GM18867 (cell line): ENCODE measurements at regions not wholly inside any gene's neighbourhood (a gene's known extent, or its start where the extent isn't known, plus 50 kb on each side); places are given as distances from the start of the nearest gene placed in this dataset.
"Not testable (repeated sequence)": the region's sequence is repeated elsewhere in the genome, so short reads cannot be mapped to it uniquely, and the experiment has no call there.

Experiments used
- ATAC-seq: cut with Tn5 transposase; IDR thresholded peaks from one replicate; pipeline ENCODE4 v1.9.1; 2021; ENCODE audit warnings: mild to moderate bottlenecking, moderate library complexity; ENCODE audit not compliant: unreplicated experiment

GRCh38 chr14:53430870-53431269 lies 277.7 kb upstream of the DDHD1 start:
- no peak for ATAC-seq

GRCh38 chr14:53412819-53413675 lies 259.9 kb upstream of the DDHD1 start:
- no peak for ATAC-seq

DNA sequence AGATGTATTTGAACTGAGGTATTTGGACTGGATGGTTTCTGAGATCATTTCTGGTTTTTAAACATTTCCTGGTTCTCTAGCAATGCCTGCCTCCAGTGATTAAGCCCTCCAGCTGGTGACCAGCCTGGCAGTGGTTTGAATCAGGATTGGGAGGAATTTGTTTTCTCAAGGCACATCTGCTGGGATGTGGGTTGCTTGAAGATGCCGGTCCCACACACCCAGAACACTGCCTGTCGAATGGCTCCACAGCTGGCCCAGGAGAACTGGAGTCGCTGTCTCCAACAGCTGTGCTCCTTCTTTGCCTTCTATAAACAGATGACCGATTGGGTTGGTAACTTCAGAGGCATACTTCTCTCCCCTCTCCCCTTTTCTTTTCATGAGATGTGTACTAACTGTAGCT lies 258.0 kb upstream of the DDHD1 start:
- ATAC-seq: no peak

GRCh38 chr14:53409969-53410368 lies 256.8 kb upstream of the DDHD1 start:
- ATAC-seq: no peak

- no peak for ATAC-seq
Observed at GRCh38 chr14:53409289-53409688, 256.2 kb upstream of the DDHD1 start.

DNA sequence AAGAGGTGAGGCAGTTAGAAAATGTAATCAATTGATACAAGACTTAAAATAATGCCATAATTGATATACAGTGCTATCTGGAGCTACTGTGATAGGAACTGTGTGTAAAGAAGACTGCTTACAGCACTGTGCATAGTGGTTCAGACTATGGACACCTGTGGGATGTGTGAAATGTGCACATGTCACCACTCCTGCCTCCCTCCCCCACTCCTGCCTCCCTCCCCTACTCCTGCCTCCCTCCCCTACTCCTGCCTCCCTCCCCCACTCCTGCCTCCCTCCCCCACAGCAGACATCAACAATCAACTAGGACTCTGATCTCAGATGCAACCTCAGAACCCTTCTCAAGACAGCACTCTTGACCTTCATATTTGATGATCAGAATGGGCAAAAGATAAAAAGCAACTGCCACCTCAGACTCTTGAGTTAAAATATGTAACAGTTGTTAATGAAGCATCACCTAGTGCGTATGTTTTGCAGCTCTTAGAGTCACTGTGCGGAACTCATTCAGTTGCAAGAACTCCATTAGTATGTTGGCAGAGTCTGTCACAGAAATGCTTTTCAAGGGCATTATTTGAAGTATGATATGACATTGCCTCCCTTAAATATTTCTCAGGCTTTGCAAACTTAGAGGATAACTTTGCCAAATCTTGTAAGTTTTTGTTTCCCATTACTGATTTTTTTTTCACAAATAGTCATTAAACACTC lies 255.2 kb upstream of the DDHD1 start:
- no peak for ATAC-seq

DNA sequence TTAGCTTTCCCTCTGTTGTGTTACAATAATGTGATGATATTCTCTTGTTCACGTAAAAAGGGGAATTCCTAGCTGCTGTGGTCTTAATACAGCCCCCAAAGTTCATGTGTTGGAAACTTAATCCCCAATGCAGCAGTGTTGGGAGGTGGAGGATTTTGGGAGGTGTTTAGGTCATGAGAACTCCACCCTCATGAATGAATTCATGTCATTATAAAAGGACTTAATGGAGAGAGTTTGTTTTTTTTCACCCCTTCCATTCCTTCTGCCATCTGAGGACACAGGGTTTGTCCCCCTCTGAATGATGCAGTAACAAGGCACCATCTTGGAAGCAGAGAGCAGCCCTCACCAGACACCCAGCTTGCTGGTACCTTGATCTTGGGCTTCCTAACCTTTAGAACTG lies 253.4 kb upstream of the DDHD1 start:
- ATAC-seq: no peak

- no peak for ATAC-seq
Observed at GRCh38 chr14:53401646-53402045, 248.5 kb upstream of the DDHD1 start.

DNA sequence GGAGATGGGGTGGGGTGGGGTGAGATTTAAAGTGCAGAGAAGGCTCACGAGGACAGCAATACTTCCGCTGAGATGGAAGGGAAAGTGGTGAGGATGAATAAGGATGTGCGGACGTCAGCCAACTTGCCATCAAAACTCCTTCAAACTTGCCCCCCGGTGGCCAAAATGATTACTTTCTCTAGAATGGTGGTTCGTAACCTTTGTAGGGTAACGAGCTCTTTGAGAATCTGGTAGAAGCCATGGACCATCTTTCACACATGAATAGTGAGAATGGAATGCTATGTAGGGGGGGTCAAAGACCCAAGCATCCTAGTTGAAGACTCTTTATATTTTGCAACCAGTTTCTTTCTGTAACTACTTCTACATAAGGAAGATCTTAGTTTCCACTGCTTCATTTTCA lies 245.9 kb upstream of the DDHD1 start:
- no peak for ATAC-seq

DNA sequence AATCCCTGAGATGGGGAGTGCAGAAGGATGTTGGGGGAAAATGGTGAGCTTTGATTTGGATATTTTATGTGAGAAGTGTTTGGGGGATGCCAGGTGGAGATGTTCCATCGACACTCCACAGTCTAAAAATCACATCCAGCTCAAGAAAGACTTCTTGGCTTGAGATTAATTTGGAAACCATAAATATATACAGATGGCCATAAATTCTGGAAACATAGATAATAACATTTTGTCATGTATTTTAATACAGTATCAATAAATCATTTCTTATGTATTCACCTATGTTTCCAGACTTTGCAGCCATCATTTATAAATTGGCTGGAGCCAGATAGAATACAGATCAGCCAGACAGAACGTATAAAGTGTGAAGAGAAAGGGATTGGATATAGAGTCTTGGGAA lies 245.5 kb upstream of the DDHD1 start:
- no peak for ATAC-seq

DNA sequence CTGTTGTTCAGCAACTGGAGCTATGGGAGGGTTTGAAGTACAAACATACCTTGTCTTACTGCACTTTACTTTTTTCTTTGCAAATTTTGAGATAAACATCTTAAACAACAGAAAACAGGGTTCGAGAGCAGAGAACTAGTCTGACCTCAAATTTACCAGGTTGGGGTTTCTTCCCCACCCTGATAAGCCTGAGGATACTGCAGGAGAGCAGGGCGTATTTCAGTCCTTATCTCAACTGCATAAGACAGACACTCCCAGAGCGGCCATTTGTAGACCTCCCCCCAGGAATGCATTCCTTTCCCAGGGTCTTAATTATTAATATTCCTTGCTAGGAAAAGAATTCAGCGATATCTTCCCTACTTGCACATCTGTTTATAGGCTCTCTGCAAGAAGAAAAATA lies 242.1 kb upstream of the DDHD1 start:
- not testable (repeated sequence) for ATAC-seq

- no peak for ATAC-seq
Observed at GRCh38 chr14:53391631-53392285, 238.6 kb upstream of the DDHD1 start.

GRCh38 chr14:53391156-53391555 lies 238.0 kb upstream of the DDHD1 start:
- ATAC-seq: no peak

DNA sequence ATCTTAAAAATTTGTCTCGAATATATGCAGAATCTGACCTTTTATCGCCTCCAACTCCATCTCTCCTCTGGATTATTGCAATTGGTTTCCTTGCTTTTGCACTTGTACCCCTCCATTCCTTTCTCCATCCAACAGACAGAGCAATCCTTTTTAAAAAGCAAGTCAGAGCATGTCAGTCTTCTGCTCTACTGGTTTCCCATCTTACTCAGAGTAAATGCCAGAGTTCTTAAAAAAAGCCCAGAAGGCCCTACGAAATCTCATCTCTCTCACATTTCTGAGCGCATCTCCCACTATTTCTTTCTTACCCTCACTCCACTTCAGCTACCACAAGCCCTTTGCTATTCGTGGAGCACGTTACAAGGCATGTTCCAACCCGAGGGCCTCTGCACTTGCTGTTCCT lies 236.9 kb upstream of the DDHD1 start:
- ATAC-seq: no peak

GRCh38 chr14:53389202-53389601 lies 236.1 kb upstream of the DDHD1 start:
- ATAC-seq: no peak

DNA sequence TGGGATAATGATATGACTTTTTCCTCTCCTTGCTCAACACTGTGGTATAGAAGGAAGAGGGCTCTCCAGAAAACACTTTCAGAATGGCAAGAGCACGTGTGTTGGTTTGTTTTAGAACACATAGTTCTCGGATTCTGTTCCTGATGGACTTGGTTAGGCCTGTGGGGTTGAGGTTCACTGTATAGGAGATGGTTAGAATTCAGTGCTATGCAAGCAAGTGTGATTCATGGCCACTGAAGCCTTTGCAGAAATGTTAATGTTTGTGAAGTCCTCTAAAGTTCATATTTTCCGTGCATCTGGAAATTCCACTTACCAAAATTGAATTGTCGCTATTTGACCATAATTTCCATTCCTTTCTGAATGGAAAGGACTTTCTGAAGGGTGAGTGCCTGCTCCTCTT lies 233.2 kb upstream of the DDHD1 start:
- no peak for ATAC-seq

DNA sequence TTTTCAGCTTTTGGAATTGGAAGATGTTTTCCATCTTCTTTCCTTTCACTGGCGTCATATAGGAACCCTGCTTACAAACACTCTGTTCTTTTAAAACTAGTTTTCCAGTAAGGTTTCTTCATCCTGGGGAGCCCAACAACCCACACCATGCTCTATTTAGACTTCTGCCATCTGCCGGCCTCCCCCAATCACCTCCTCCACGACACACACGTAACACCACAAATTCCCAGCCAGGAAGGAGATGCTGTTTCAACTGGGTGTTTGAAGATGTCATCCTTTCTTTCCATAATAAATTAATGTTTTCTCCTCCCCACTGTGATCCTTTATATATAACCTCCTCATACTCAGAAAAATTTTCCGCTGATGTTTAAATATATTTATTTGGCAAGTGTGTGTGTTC lies 231.4 kb upstream of the DDHD1 start:
- ATAC-seq: no peak

GRCh38 chr14:53384073-53384472 lies 230.9 kb upstream of the DDHD1 start:
- ATAC-seq: no peak

DNA sequence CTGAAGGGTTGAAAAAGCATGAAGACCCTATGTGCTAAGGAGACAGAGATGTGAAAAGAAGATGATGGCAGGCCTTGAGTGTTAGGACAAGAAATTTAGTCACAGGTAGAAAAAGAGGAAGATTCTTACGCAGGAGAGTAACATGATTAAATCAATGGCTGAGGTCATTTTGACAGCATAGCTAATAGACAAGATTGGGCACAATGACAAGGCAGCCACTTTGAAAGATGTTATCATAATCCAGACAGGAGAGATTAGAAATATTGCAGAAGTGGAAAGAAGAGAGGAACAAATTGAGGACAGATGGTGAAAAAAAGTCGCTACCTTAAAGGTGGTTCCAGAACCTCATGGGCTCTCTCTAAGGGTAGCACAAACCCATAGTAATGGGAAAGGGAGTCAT lies 228.8 kb upstream of the DDHD1 start:
- ATAC-seq: no peak

DNA sequence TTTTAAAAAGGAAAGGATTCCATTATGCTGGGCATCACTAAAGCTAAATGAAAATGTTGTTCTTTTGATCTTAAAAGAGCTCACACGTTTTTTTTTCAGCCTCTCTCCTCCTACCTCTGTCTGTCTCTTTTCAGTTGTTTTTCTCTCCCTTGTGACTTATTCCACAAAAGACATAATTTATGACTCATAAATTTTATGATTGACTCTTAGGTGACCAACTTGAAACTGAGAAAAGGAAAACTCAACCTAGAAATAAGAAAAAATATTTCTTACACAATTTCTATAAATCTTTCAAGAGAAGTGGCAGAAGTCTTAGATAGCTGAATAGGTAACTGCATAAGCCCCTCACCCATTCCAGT lies 227.7 kb upstream of the DDHD1 start:
- no peak for ATAC-seq

- ATAC-seq: no peak
Observed at GRCh38 chr14:53380052-53380866, 227.1 kb upstream of the DDHD1 start.
